MM.1S (cell line): ENCODE measurements at regions not wholly inside any gene's neighbourhood (a gene's known extent, or its start where the extent isn't known, plus 50 kb on each side); places are given as distances from the start of the nearest gene placed in this dataset.
A peak's percentile ranks its signal among the peaks of the same experiment; 100 is the strongest.

Source experiments
- DNase-seq: peaks from one replicate; pipeline ENCODE4 v3.0.0-alpha.2; 2015
- H2AFZ ChIP-seq: fragments of 300-600 bp; sonication (generic); 2 replicates; pipeline ENCODE4 v1.6.0; 2016; ENCODE audit warnings: antibody characterized with exemption, low read length
- H3F3A ChIP-seq: fragments of 300-600 bp; sonication (generic); 2 replicates; pipeline ENCODE4 v1.6.1; 2016; ENCODE audit warnings: mild to moderate bottlenecking, antibody characterized with exemption, low read length, moderate library complexity, mixed read lengths; ENCODE audit not compliant: insufficient read depth
- H3K27ac ChIP-seq: fragments of 300-600 bp; sonication (generic); 2 replicates; pipeline ENCODE4 v1.5.1; 2016; ENCODE audit warnings: mild to moderate bottlenecking, low read length
- H3K27me3 ChIP-seq: fragments of 300-600 bp; sonication (generic); replicated peaks from 2 replicates; pipeline ENCODE4 v1.6.0; 2016; ENCODE audit warnings: low read length; ENCODE audit not compliant: insufficient read depth
- H3K36me3 ChIP-seq: fragments of 300-600 bp; sonication (generic); replicated peaks from 2 replicates; pipeline ENCODE4 v1.6.1; 2016; ENCODE audit warnings: mild to moderate bottlenecking, low read length, mixed read lengths; ENCODE audit not compliant: insufficient read depth
- H3K4me1 ChIP-seq: fragments of 300-600 bp; sonication (generic); 2 replicates; pipeline ENCODE4 v1.6.1; 2016; ENCODE audit warnings: low read length, mixed read lengths
- H3K4me2 ChIP-seq: fragments of 300-600 bp; sonication (generic); 2 replicates; pipeline ENCODE4 v1.6.0; 2016; ENCODE audit warnings: low read depth, low read length
- H3K4me3 ChIP-seq: fragments of 300-600 bp; sonication (generic); 2 replicates; pipeline ENCODE4 v1.5.1; 2016; ENCODE audit warnings: low read length, mixed read lengths
- H3K79me2 ChIP-seq: fragments of 300-600 bp; sonication (generic); 2 replicates; pipeline ENCODE4 v1.6.1; 2016; ENCODE audit warnings: mixed run types, low read length, mixed read lengths
- H3K9ac ChIP-seq: fragments of 300-600 bp; sonication (generic); 2 replicates; pipeline ENCODE4 v1.6.1; 2016; ENCODE audit warnings: low read length, mixed read lengths
- H3K9me2 ChIP-seq: fragments of 300-600 bp; sonication (generic); replicated peaks from 2 replicates; pipeline ENCODE4 v1.6.1; 2016; ENCODE audit warnings: mild to moderate bottlenecking, low read length, mixed read lengths; ENCODE audit not compliant: insufficient read depth
- H3K9me3 ChIP-seq: fragments of 300-600 bp; sonication (generic); replicated peaks from 2 replicates; pipeline ENCODE4 v1.6.1; 2016; ENCODE audit warnings: mild to moderate bottlenecking, low read length, mixed read lengths; ENCODE audit not compliant: insufficient read depth
- H4K20me1 ChIP-seq: fragments of 300-600 bp; sonication (generic); 2 replicates; pipeline ENCODE4 v1.6.1; 2016; ENCODE audit warnings: mild to moderate bottlenecking, low read length, moderate library complexity, mixed read lengths; ENCODE audit not compliant: insufficient read depth
- CTCF ChIP-seq: fragments of 300-600 bp; sonication (generic); IDR thresholded peaks from 2 replicates; pipeline ENCODE4 v1.5.1; 2016; ENCODE audit warnings: antibody characterized with exemption, low read length, mixed read lengths
- EZH2 ChIP-seq: fragments of 300-600 bp; sonication (generic); optimal IDR thresholded peaks from 2 replicates; pipeline ENCODE3; 2017; ENCODE audit warnings: low read depth, mild to moderate bottlenecking, antibody characterized with exemption, low read length, mixed read lengths
- EZH2phosphoT487 ChIP-seq: fragments of 300-600 bp; sonication (generic); IDR thresholded peaks from 2 replicates; pipeline ENCODE4 v1.6.1; 2018; ENCODE audit warnings: antibody characterized with exemption, low read length

- Histone ChIP-seq H3K4me2 (no peak overlapping the region), H3K27ac (no peak overlapping the region), H3K79me2 (no peaks in the 10 kb centered on the region), H3K9me2 (no peaks in the 10 kb centered on the region), H3K27me3 (no peaks in the 10 kb centered on the region), H3K9ac (no peak overlapping the region), H4K20me1 (no peaks in the 10 kb centered on the region), H3K36me3 (no peaks in the 10 kb centered on the region), H3K4me1 (no peaks in the 10 kb centered on the region), H3F3A (no peaks in the 10 kb centered on the region), H3K9me3 (no peaks in the 10 kb centered on the region), H3K4me3 (no peak overlapping the region), H2AFZ (no peak overlapping the region)
- TF ChIP-seq EZH2phosphoT487: no peak
- no peak for TF ChIP-seq CTCF
- no peak for TF ChIP-seq EZH2
- no peak for DNase-seq
Measured at GRCh38 chr13:70798385-70798784, 690.1 kb upstream of the KLHL1 start.

- Histone ChIP-seq H2AFZ (no peak overlapping the region), H3K79me2 (no peaks in the 10 kb centered on the region), H3K4me3 (no peak overlapping the region), H3K9me2 (no peaks in the 10 kb centered on the region), H4K20me1 (no peaks in the 10 kb centered on the region), H3K4me1 (no peaks in the 10 kb centered on the region), H3K4me2 (no peak overlapping the region), H3K9me3 (no peaks in the 10 kb centered on the region), H3K27me3 (no peaks in the 10 kb centered on the region), H3F3A (no peaks in the 10 kb centered on the region), H3K9ac (no peak overlapping the region), H3K36me3 (no peaks in the 10 kb centered on the region), H3K27ac (no peak overlapping the region)
- DNase-seq: no peak
- no peak for TF ChIP-seq EZH2phosphoT487
- TF ChIP-seq CTCF: 0 out of 2 replicates have a peak, but pooled peaks have one; percentile 3
- no peak for TF ChIP-seq EZH2
Measured at GRCh38 chr13:70795484-70795883, 687.2 kb upstream of the KLHL1 start.

GRCh38 chr13:70792121-70792520 lies 683.9 kb upstream of the KLHL1 start:
- no peak for DNase-seq
- no peaks in the 10 kb centered on the region for H3K9me2 ChIP-seq
- no peak overlapping the region for H3K9ac ChIP-seq
- H3K27ac ChIP-seq: no peak overlapping the region
- no peaks in the 10 kb centered on the region for H3K9me3 ChIP-seq
- no peaks in the 10 kb centered on the region for H3K79me2 ChIP-seq
- H3F3A ChIP-seq: no peaks in the 10 kb centered on the region
- no peak overlapping the region for H3K4me2 ChIP-seq
- H3K4me1 ChIP-seq: no peaks in the 10 kb centered on the region
- no peaks in the 10 kb centered on the region for H3K36me3 ChIP-seq
- TF ChIP-seq CTCF (no peak), EZH2phosphoT487 (no peak), EZH2 (no peak)
- no peak overlapping the region for H2AFZ ChIP-seq
- H3K27me3 ChIP-seq: no peaks in the 10 kb centered on the region
- no peaks in the 10 kb centered on the region for H4K20me1 ChIP-seq
- H3K4me3 ChIP-seq: no peak overlapping the region
